ENCODE measurements at regions not wholly inside any gene's neighbourhood (a gene's known extent, or its start where the extent isn't known, plus 50 kb on each side); places are given as distances from the start of the nearest gene placed in this dataset.

DNA sequence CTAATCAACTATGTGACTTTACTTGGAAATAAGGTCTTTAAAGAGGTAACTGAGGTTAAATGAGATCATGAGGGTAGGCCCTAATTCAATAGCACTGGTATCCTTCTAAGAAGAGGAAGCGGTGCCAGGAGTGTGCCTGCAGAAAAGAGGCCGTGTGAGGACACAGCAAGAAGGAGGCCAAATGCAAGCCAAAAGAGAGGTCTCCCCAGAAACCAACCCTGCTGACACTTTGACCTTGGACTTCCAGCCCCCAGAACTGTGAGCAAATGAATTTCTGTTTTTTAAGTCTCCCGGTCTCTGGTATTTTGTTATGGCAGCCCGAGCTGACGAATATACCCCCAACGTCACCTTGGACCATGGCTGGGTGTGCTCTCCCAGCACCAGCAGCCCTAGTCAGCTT, 257.5 kb upstream of the NCKAP5 start:
- DNase-seq (ENCODE audit: extremely low read depth, low read depth): no peak
- TF ChIP-seq, protein P1, sequence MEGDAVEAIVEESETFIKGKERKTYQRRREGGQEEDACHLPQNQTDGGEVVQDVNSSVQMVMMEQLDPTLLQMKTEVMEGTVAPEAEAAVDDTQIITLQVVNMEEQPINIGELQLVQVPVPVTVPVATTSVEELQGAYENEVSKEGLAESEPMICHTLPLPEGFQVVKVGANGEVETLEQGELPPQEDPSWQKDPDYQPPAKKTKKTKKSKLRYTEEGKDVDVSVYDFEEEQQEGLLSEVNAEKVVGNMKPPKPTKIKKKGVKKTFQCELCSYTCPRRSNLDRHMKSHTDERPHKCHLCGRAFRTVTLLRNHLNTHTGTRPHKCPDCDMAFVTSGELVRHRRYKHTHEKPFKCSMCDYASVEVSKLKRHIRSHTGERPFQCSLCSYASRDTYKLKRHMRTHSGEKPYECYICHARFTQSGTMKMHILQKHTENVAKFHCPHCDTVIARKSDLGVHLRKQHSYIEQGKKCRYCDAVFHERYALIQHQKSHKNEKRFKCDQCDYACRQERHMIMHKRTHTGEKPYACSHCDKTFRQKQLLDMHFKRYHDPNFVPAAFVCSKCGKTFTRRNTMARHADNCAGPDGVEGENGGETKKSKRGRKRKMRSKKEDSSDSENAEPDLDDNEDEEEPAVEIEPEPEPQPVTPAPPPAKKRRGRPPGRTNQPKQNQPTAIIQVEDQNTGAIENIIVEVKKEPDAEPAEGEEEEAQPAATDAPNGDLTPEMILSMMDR (IDR thresholded peaks at IDR 0.05; ENCODE audit: low read depth, low read length): no peak

DNA sequence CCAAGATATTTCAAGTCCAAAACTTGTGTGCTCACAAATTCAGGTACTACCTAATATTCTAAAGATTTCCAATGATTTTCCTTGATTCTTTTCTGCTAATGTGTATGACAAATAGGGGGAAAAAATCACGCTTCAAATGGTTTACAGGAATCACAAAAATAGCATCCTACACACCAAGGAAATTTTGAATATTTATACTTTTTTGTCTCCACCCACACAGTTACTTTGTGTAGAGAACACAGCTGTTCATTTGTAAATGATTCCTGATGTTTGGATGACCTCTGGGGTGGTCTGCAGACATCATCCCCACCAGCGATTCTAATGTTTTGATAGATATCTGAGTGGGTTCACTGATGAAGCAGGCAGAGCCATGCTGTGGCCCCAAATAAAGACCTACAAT, 260.6 kb upstream of the NCKAP5 start:
- TF ChIP-seq, protein P1 (IDR thresholded peaks at IDR 0.05; ENCODE audit: low read depth, low read length): no peak
- DNase-seq (ENCODE audit: extremely low read depth, low read depth): no peak

DNA sequence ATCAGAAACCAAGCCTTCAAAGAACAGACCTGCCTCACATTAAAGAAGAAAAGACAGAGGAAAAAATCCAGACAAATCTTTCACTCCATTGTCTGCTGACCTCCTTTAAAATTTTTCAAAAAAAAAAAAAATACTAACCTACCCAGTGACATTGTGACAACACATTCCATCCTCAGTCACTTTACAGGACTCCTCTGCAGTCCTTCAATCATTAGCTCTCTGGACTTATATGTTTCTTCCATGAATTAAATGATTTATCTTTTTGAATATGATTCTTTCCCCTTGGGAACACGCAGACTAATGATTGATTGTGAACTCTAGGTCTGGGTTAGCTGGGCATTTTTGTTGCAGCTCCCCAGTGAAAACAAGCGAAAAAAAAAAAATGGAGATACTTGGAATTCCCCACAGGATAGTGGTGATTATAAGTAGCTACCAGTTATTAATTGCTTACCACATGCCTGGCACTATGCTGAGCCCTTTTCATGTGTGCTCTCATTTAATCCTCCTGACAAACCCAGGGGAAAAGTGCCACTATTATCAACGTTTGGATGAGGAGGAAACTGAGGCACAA, 261.3 kb upstream of the NCKAP5 start:
- TF ChIP-seq, protein P1 (IDR thresholded peaks at IDR 0.05; ENCODE audit: low read depth, low read length): no peak
- DNase-seq (ENCODE audit: extremely low read depth, low read depth): no peak

DNA sequence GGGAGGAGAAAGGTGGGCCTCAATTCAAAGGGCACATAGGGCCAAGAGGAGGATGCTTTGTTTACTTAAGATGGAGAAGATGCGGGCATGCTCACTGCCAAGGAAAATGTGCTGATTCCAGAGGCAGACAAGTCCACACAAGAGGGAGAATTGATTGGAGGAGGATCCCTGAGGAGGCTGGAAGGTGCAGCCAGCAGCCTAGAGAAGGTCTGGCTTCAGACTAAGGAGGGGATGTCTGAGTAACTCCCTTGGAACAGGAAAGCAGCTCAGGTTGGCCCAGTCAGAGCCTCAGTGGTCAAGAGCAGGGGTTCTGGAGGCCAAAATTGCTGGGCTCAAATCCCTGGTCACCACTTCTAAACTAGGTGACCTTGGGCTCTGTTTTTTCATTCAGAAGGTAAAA, 265.5 kb upstream of the NCKAP5 start:
- TF ChIP-seq, protein P1 (IDR thresholded peaks at IDR 0.05; ENCODE audit: low read depth, low read length): no peak
- no peak for DNase-seq (ENCODE audit: extremely low read depth, low read depth)

DNA sequence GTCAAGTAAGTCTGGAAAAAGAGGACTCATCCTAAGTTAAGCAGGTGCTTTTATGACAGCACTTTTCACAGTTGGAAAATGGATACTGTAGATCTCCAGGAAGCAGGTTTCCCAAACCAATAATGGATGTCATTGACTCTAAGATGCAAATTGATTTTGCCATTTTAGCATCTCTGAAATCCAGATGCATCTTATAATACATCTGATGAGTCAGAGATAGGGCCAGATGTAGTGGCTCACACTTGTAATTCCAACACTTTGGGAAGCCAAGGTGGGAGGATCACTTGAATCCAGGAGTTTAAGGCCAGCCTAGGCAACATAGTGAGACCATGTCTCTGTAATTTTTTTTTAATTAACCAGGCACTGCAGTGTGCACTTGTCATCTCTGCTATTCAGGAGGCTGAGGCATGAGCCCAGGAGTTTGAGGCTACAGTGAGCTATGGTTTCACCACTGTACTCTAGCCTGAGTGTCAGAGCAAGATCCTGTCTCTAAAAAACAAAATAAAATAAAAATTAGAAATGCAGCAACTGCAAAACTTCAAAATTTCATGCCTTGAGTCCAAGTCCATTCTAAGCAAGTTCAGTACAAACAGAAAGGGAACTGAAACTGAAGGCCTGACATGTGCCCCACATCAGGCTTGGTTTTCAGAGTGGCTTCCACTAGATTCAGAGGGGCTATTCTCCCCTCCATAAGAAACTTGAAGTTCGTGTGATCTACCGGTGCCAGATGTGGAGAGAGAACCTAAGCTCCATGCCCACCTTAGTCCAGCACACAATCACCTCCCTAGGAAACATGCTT, 267.8 kb upstream of the NCKAP5 start:
- no peak for DNase-seq (ENCODE audit: extremely low read depth, low read depth)
- TF ChIP-seq, protein P1 (IDR thresholded peaks at IDR 0.05; ENCODE audit: low read depth, low read length): no peak

DNA sequence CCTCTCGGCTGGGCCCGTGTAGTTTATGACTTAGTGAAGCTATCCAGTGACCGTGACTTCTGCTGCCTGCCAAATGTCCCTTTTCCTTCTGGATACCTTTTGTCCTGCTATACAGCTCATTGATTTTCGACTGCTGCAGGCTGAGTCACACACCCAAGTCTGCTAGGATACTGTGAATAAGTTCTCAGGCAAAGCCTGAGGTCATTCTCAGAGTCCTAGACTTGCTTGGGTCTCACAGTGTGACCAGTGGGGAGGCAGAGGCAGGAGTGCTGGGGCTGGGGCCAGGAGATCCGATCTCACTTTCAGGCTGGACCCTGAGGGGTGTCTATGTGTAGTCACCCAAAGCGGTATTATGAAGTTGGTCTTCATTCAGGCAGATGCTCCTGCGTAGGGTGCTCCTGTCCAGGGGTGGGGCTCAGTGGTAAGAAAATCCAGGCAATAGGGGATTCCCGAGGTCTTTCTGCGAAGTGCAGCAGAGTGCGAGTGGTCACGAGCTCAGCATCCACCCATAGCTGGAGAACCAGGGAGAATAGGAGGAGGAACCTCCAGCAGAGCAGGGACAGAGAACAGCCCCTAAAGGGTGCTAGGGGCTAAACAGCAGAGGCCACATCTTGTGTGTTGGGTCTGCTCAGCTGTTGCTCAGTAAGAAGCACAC, 268.6 kb upstream of the NCKAP5 start:
- no peak for DNase-seq (ENCODE audit: extremely low read depth, low read depth)
- TF ChIP-seq, protein P1 (IDR thresholded peaks at IDR 0.05; ENCODE audit: low read depth, low read length): no peak
